CD4-positive, alpha-beta T cell treated with Interleukin-17A for 1 hour (primary cell): ENCODE measurements at regions not wholly inside any gene's neighbourhood (a gene's known extent, or its start where the extent isn't known, plus 50 kb on each side); places are given as distances from the start of the nearest gene placed in this dataset.
"Not testable (repeated sequence)": the region's sequence is repeated elsewhere in the genome, so short reads cannot be mapped to it uniquely, and the experiment has no call there.

Source experiments
- DNase-seq: peaks from one replicate; pipeline ENCODE4 v3.0.0-alpha.2; 2020

GRCh38 chr5:87115839-87116364, 151.8 kb upstream of the RASA1 start:
- no peak for DNase-seq

GRCh38 chr5:87116825-87117512, 150.7 kb upstream of the RASA1 start:
- DNase-seq = no peak

- no peak for DNase-seq
These were observed 148.1 kb upstream of the RASA1 start for GRCh38 chr5:87119588-87119987.

GRCh38 chr5:87120518-87121303, 147.0 kb upstream of the RASA1 start:
- peak; percentile 54 for DNase-seq

GRCh38 chr5:87121304-87122150, 146.2 kb upstream of the RASA1 start:
- peak; percentile 67 for DNase-seq

- DNase-seq = no peak
These were observed 145.3 kb upstream of the RASA1 start for GRCh38 chr5:87122151-87122977.

GRCh38 chr5:87125766-87126165, 141.9 kb upstream of the RASA1 start:
- DNase-seq = no peak

- no peak for DNase-seq
These were observed 140.8 kb upstream of the RASA1 start for GRCh38 chr5:87126869-87127268.

GRCh38 chr5:87127426-87127825, 140.3 kb upstream of the RASA1 start:
- DNase-seq = no peak

- DNase-seq = no peak
These were observed 139.6 kb upstream of the RASA1 start for GRCh38 chr5:87127956-87128687.

- no peak for DNase-seq
These were observed 138.6 kb upstream of the RASA1 start for GRCh38 chr5:87129046-87129445.

GRCh38 chr5:87132696-87133095, 135.0 kb upstream of the RASA1 start:
- no peak for DNase-seq

GRCh38 chr5:87134513-87134912, 133.2 kb upstream of the RASA1 start:
- DNase-seq = not testable (repeated sequence)

GRCh38 chr5:87136096-87136495, 131.6 kb upstream of the RASA1 start:
- DNase-seq = no peak

GRCh38 chr5:87136733-87137132, 130.9 kb upstream of the RASA1 start:
- DNase-seq = no peak

GRCh38 chr5:87137283-87137682, 130.4 kb upstream of the RASA1 start:
- no peak for DNase-seq

GRCh38 chr5:87138091-87138805, 129.4 kb upstream of the RASA1 start:
- no peak for DNase-seq

- no peak for DNase-seq
These were observed 127.9 kb upstream of the RASA1 start for GRCh38 chr5:87139795-87140194.

GRCh38 chr5:87141544-87141943, 126.1 kb upstream of the RASA1 start:
- no peak for DNase-seq

GRCh38 chr5:87145853-87146252, 121.8 kb upstream of the RASA1 start:
- DNase-seq = not testable (repeated sequence)

- DNase-seq = no peak
These were observed 120.2 kb upstream of the RASA1 start for GRCh38 chr5:87147441-87147840.
